ENCODE measurements at regions not wholly inside any gene's neighbourhood (a gene's known extent, or its start where the extent isn't known, plus 50 kb on each side); places are given as distances from the start of the nearest gene placed in this dataset.

GRCh38 chr11:16685914-16686313, 52.5 kb upstream of the C11orf58 start:
- no peak for TF ChIP-seq CTCF (IDR thresholded peaks at IDR 0.05; ENCODE audit: insufficient read depth, low read depth, low read length)
- TF ChIP-seq EZH2 (IDR thresholded peaks at IDR 0.05; ENCODE audit: insufficient read depth, low read length), result no peak

Measured in astrocyte (in vitro differentiated cells and primary cell).